ENCODE measurements at regions not wholly inside any gene's neighbourhood (a gene's known extent, or its start where the extent isn't known, plus 50 kb on each side); places are given as distances from the start of the nearest gene placed in this dataset.
A peak's percentile ranks its signal among the peaks of the same experiment; 100 is the strongest.
"Not testable (repeated sequence)": the region's sequence is repeated elsewhere in the genome, so short reads cannot be mapped to it uniquely, and the experiment has no call there.

DNA sequence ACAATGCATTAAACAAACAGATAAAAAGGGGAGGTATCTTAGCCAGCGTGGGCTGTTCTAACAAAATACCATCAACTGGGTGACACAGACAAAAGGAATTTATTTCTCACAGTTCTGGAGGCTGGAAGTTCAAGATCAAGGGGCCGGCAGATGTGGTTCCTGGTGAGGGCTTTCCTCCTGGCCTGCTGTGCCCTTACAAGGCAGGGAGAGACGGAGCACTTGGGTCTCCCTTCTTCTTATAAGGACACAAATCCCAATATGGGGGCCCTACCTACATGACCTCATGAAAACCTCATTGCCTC is 281.6 kb upstream of the KLF14 start:
- peak in 1 of 3 donors; percentile 56 for DNase-seq

GRCh38 chr7:131016230-131016629 is 282.2 kb upstream of the KLF14 start:
- no peak for DNase-seq

DNA sequence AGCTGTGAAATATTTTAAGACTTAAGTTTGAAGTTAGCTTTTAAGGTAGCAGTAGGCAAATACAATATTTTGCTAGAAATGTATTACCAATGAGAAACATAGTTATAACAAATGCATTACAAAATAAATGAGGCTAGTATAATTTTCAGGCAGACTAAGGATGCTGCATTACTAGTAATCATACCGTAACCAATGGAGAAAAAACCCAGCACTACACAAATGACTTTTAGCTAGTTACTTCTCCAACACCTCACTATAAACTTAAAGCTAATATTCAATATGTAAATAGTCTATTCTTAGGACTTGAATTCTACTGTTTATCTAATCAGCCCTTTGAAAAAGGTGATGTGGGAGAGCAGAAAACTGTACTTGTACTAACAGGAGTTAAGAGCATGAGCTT is 285.3 kb upstream of the KLF14 start:
- DNase-seq = no peak

DNA sequence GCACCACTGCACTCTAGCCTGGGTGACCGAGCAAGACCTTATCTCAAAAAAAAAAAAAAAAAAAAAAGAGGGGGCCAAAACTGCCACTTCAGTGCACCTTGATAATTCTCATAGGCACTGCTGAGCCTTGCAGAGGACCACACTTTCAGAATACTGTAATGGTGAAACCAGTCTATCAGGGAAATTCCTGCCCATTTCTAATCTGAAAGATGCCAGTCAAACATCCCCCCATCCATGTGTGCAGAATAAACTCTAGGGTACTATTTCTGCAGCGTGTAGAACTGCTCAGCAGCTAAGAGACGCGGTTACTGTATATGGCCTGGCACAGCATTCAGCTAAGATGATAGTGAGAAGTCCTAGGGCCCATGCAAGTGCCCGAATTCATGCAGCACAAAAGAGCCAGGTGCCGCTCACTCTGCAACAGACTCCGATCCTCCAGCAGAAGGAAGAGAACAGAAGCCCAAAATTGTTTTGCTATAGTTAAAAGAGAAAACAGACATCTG is 286.8 kb upstream of the KLF14 start:
- DNase-seq = no peak

DNA sequence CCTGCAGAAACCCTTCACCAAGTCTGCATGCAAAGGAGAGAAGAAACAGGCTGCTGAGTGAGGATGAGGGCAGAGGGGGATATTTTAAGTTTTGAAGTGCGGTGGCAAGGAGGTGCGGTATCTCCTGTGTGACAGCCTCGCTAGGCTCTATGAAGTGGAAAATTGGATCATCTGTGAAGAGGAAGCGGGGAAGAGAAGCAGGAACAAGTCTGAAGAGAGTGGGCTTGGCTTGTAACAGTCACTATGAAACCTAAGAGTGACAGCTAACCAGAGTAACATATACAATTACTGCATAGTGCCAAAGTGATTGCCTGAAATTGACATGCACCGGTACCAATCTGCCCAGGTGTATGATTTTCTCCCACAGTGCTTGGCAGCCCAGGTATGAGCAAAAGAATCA is 287.5 kb upstream of the KLF14 start:
- DNase-seq = no peak

DNA sequence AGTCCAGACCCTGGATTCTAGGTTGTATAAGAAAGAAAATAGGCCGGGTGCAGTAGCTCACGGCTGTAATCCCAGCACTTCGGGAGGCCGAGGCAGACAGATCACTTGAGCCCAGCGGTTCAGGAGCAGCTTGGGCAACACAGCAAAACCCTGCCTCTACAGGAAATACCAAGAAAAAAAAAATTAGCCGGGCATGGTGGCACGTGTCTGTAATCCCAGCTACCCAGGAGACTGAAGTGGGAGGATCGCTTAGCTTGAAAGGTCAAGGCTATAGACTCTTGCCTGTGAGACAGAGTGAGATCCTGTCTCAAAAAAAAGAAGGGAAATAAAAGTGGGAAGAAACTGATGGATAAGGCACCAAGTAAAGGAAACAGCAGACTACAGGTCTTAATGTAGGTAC is 287.9 kb upstream of the KLF14 start:
- DNase-seq = no peak

DNA sequence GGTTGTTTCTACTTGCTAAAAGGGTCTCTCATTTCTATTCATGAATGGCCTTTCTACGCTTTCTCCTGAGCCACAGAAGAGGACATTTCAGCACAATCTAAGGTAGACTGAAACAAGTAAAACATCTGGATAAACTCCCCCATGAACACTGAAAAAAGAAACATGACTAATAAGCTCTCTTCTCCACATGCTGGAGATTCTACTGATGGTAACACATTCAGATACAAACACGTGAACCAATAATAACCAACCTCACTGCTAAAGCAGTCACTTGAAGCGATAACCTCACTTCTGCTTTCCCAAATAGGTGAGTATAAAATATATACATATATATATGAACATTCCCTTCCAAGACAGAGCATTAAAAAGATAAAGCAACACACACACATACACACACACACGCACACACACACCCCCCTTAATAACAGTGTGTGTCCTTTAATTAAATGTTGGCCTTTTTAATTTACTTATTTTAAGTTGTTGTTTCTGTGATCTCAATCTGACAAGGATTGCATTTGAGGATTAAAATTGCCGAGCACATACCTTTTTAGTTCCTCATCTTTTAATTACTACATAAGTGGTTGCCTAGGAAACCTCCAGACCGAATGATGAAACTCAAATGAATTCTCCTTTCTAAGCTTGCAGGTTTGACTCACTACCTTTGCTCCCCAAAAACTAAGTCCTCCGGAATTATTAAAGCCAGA is 292.4 kb upstream of the KLF14 start:
- peak in 1 of 3 donors; percentile 35 for DNase-seq

GRCh38 chr7:131027287-131027773 is 293.3 kb upstream of the KLF14 start:
- DNase-seq = peak in 1 of 3 donors; percentile 40

- no peak for DNase-seq
These were observed 294.3 kb upstream of the KLF14 start for GRCh38 chr7:131028295-131028694.

GRCh38 chr7:131029002-131029401 is 295.0 kb upstream of the KLF14 start:
- DNase-seq = no peak

DNA sequence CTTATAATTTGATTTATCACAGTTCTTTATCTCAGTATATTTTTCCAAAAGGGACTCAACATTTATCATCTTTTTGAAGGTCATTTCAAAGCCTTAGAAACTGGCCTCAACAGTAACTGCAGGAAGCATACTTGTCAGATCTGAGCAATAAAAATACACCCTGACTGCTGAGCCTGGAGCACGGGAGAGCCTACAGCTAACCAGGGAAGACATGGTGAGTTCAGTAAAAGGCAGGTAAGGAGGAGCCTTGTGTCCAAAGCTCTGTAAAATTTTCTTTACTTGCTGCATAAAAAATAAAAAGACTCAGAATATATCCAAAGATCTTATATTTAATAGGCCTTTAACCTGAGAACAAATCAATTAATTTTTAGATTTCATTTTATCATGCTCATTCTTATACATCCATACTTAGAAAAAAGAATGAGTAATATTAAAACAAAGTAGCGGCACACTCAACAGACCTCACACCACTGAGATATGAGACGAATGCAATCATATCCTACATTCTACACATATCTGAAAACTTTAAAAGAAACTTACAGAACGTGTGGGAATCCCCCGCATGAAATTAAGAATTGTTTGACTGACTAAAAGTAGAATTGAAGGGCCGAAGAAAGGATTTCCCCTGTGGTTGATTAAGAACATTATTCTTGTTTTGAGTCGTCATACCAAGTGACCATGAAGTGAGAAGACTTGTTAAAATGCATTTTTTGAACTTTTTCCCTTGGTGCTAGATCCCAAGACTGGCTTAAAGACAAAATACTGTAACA is 296.4 kb upstream of the MKLN1 start:
- DNase-seq = no peak

DNA sequence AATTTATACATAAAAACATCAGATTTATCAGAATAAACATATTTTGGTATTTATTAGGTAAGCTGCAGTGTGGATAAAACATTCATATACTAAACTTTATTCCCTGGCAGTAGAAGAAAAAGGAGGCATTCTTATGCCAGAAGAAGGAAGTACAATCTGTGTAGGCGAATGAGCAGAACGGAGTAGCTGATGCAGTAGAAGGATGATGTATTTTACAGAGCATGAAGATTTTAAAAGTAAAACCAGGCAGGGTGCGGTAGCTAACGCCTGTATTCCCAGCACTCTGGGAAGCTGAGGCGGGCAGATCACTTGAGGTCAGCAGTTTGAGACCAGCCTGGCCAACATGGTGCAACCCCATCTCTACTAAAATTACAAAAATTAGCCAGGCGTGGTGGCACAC is 294.9 kb upstream of the MKLN1 start:
- DNase-seq = no peak

DNA sequence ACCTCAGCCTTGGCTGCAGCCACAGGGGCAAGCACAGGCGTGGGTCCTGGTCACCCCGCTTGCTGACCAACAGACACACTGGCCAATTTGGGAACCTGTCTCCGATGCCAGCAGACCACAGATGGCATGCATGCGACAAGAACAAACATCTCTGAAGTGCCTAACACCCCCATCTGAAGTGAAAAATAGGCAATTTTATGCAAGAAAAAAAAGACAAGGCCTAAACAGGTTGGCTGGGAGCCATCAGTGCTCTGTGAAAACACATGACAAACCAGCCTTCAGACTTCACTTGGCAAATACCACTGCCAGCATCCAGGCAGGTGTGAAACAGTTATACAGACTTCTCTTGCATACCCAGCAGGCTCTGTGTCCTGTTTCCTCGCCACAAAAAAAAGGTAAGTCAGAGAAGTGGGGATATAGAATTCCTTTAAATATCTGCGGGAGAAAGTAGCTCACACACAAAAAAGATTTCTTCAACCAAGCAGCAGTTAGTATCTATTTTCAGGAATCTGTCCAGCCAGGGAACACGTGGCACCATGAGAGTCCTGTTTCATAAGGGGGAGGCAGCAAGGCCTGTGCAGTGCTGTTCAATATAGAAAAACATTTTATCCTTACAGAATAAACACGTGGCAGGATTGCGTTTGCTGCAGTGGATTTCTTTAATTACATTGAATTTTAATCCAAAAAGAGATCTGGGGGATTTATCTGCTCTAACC is 293.4 kb upstream of the MKLN1 start:
- no peak for DNase-seq

DNA sequence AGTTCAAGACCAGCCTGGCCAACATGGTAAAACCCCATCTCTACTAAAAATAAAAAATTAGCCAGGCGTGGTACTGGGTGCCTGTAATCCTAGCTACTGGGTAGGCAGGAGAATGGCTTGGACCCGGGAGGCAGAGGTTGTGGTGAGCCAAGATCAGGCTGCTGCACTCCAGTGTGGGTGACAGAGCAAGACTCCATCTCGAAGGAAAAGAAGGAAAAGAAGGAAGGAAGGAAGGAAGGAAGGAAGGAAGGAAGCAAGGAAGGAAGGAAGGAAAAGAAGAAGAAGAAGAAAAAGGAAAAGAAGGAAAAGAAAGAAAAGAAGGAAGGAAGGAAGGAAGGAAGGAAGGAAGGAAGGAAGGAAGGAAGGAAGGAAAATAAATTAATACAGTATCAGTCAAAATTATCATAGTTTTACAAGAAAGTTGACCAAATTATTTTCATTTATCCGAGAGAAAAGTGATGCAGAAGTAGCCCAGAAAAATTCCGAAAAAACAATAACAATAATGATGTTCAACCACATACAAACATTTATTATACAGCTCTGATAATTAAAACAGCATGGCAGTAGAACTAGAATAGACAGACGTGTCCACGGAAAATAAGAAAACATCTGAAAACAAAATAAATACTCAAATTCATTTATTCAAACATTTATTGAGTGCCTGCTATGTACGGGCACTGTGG is 292.4 kb upstream of the MKLN1 start:
- no peak for DNase-seq

DNA sequence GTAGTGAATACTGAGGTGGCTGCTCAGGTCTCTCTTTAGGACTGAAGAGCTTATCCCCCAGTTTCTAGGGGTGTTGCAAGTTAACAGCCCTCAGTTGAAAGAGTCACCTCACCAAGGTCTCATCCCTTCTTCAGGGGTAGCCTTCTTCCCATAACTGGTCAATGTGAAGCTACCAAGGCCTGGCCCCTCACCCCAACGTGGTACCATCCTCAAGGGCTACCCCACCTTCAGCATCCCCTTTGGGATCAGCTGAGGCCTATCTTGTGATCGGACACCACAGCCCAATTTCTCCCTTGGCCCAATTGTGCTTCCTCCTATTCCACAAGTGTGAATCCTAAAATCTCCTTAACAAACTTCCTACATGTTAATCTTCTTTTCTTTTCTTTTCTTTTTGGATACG is 289.5 kb upstream of the MKLN1 start:
- DNase-seq = no peak

DNA sequence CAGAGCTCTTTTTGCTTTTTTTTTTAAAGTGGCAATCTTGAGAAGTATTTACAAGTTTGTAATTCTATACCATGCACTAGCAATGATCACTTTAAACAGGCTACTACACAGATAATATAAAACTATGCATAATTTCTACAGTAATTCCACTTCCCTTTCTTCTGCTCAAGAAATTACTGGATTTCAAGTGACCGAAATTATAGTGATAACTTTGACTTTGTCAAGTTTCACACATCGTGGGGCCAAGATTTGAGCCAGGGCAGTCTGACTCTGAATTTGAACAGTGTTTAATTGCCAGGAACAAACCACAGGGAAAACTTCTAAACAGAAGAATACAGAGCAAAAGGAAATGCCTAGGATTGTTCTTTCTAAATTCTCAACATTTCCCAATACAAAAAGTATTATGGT is 288.3 kb upstream of the MKLN1 start:
- DNase-seq = no peak

DNA sequence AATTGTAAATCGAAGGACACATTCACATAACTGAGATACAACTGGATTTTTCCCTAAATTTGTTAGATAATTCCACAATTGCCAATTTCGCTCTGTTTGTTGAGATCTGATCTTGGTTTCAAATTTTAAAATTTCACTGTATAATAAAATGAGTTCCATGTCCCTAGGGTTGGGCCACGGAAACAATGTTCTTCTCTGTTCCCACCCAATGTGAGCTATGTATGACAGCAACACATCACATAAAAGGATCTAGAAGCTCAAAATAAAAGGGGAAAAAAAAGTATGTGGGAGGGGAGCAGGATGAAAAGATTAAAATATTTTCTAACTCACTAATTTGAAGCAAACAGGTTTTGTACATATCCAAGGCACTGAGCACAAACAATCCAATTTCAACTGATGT is 287.8 kb upstream of the MKLN1 start:
- DNase-seq = no peak

GRCh38 chr7:131040467-131040932 is 287.2 kb upstream of the MKLN1 start:
- DNase-seq = peak; percentile 46 to 79 (median 69)

- not testable (repeated sequence) for DNase-seq
These were observed 286.5 kb upstream of the MKLN1 start for GRCh38 chr7:131041012-131041695.

- no peak for DNase-seq
These were observed 285.2 kb upstream of the MKLN1 start for GRCh38 chr7:131042269-131043160.

All from muscle of back (tissue), 3 donors.